Fibroblast of the conjunctiva (primary cell): ENCODE measurements at regions not wholly inside any gene's neighbourhood (a gene's known extent, or its start where the extent isn't known, plus 50 kb on each side); places are given as distances from the start of the nearest gene placed in this dataset.
"Not testable (repeated sequence)": the region's sequence is repeated elsewhere in the genome, so short reads cannot be mapped to it uniquely, and the experiment has no call there.

Experiments used
- DNase-seq: peaks from one replicate; pipeline ENCODE4 v3.0.0-alpha.2; 2010; ENCODE audit warnings: low read depth

DNA sequence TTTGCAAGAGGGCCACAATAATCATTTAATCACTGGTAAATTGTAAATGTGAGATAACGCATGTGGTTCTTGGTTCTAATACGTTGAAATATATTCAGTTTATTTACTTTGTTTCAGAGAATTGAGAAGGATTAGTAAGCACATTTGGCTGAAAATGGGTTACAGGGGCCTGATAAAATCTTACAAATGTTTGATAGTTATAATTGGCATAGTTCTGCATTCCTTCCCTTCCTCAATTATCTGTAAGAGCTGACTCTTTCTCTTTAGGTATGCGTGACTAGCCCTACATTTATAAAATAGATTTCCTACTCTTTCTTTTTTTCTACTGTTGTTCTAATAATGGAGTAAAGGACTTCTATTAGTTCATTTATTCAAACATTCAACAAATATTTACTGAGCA is 685.2 kb downstream of the NUP35 start:
- no peak for DNase-seq

- DNase-seq, result no peak
These were observed 687.0 kb downstream of the NUP35 start for GRCh38 chr2:183811281-183811680.

DNA sequence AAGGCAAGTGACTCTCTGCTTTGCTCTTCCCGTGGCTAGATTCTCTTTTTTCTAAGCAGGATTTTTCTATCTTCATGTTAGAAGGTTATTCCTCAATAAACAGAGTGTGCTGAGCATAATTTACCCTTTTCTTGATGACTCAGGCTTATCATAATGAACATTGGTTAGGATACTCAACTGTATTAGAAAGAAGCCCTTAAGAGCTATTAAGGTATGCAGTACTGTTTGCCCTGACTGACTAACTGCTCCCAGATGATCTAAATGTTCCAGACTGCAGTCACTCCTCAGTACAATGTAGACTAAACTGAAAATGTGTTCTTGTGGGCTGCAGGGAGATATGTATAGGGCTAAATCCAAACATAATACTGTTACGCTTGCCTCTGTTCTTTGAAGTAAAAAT is 687.8 kb downstream of the NUP35 start:
- no peak for DNase-seq

- no peak for DNase-seq
These were observed 701.5 kb downstream of the NUP35 start for GRCh38 chr2:183825710-183826109.

DNA sequence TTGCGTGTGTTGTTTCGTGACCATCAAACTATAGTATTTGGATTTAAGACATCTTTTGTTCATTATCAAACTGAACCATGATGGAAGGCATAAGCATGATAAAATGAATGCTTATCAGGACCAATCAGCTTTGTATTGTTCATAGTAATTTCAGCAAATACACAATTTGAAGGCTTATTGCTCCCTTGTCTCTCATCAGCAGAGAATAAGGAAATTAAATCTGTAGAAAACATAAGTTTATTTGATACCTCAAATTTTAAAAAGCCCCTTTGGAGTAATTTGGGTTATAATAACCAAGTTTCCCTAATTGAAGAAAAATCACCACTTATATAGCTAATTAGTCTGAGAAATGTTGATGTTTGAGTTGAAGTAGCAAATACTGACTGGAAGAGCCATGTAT is 705.7 kb downstream of the NUP35 start:
- no peak for DNase-seq

- DNase-seq, result no peak
These were observed 712.9 kb downstream of the NUP35 start for GRCh38 chr2:183837157-183837556.

- no peak for DNase-seq
These were observed 714.1 kb downstream of the NUP35 start for GRCh38 chr2:183838295-183838694.

DNA sequence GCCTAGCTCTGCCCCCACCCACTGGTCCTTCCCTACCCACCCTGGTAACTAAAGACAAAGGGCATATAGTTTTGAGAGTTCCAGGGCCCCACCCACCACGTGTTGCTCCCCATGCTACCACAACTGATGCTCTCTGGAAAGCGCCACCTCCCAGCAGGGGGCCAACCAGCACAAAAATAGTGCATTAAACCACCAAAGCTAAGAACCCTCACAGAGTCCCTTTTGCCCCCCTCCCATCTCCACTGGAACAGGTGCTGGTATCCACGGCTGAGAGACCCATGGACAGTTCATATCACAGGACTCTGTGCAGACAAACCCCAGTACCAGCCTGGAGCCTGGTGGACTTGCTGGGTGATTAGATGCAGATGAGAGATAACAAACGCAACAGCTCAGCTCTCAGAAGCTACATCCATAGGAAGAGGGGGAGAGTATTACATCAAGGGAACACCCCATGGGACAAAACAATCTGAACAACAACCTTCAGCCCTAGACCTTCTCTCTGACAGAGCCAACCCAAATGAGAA is 715.9 kb downstream of the NUP35 start:
- no peak for DNase-seq

GRCh38 chr2:183849826-183850225 is 725.6 kb downstream of the NUP35 start:
- DNase-seq, result not testable (repeated sequence)

GRCh38 chr2:183859129-183859528 is 734.9 kb downstream of the NUP35 start:
- no peak for DNase-seq

DNA sequence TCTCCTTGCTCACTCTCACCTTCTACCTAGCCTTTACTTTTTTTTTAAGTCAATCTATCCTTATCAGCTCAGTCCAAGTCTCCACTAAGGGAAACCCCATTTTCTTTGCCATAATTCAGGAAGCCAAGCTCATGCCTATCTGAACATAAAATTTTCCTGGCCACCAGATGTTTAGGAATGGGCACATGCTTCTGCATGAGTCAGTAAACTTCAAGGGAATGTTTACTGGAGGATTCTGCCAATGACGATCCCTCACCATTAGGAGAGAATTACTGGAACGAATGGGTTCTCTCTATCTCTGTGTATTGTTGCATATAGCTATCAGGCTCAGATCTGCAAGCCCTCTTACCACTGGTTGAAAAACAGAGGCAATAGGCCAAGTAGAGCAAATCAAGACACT is 731.7 kb upstream of the ZNF804A start:
- no peak for DNase-seq

- DNase-seq, result no peak
These were observed 731.1 kb upstream of the ZNF804A start for GRCh38 chr2:183867206-183867605.

GRCh38 chr2:183868153-183868552 is 730.2 kb upstream of the ZNF804A start:
- DNase-seq, result no peak

GRCh38 chr2:183868707-183869106 is 729.6 kb upstream of the ZNF804A start:
- DNase-seq, result no peak

DNA sequence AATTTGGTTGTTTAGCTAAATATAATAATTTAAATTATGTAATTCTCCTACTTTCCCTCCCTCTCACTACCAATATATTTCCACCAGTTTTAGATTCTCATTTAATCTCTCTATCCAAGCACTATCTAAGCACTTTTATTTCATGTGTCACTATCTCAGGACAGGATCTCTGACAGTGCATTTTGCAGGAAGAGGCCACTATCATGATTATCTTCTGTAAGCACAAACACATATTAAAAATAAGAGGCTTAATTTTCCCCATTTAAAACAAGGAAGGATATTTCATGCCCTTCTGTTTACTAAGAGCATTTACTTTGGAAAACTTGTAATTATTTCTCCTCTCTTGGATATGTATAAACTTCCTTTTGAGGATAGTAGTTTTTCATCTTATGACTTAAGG is 726.2 kb upstream of the ZNF804A start:
- DNase-seq, result no peak

- no peak for DNase-seq
These were observed 716.4 kb upstream of the ZNF804A start for GRCh38 chr2:183881978-183882377.

- DNase-seq, result no peak
These were observed 705.9 kb upstream of the ZNF804A start for GRCh38 chr2:183892315-183892941.

GRCh38 chr2:183898641-183899040 is 699.7 kb upstream of the ZNF804A start:
- no peak for DNase-seq

DNA sequence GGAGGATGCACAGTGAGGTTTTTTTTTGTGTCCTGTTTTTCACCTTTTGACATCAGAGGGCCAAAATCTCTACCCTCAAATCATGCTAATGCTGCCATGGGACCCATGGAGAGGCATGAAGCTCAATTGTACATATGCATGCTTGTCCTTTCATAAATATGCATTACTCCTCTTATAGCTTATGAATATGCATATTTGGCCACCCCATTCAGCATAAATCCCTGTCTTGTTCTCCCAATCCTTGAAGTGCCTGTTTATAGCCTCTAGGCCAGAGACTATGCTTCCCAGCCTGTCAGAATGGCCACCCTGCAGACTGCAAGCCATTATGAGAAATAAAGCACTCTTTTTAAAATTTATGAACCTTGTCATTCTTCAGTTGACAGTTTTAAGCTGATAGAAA is 696.4 kb upstream of the ZNF804A start:
- no peak for DNase-seq

DNA sequence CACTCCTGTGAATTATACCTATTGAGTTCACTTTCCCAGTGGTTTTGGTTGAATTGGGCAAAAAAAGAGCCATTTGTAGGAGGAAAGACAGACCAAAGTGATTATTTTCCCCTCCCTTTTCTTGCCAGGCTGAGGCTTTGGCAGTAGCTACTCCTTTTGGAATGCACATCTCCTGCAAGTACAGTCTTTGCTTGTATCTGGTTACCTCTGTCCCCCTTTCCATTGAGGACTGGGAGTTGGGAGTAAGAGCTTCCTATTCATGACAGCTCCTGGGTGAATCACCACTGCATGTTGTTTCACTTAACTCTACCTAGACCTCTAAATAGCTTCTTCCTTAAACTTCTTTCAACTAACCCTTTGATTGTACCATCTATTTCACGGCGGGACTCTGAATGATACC is 695.3 kb upstream of the ZNF804A start:
- no peak for DNase-seq

DNA sequence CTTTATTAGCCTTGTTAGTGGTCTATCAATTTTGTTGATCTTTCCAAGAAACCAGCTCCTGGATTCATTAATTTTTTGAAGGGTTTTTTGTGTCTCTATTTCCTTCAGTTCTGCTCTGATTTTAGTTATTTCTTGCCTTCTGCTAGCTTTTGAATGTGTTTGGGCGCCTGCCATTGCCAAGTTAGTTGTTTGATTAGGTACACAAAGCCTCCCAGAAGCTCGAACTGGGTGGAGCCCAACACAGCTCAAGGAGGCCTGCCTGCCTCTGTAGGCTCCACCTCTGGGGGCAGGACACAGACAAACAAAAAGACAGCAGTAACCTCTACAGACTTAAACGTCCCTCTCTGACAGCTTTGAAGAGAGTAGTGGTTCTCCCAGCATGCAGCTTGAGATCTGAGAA is 682.3 kb upstream of the ZNF804A start:
- not testable (repeated sequence) for DNase-seq

DNA sequence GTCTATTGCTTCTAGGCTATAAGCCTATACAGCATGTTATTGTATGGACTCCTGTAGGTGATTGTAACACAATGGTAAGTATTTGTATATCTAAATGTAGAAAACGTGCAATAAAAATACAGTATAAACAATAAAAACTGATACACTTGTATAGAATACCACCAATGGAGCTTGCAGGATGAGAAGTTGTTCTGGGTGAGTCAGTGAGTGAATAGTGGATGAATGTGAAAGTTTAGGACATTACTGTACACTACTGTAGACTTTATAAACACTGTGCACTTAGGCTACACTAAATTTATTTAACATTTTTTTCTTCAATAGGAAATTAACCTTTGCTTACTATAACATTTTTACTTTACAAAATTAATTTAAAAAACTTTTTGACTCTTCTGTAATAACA is 679.2 kb upstream of the ZNF804A start:
- DNase-seq, result no peak

DNA sequence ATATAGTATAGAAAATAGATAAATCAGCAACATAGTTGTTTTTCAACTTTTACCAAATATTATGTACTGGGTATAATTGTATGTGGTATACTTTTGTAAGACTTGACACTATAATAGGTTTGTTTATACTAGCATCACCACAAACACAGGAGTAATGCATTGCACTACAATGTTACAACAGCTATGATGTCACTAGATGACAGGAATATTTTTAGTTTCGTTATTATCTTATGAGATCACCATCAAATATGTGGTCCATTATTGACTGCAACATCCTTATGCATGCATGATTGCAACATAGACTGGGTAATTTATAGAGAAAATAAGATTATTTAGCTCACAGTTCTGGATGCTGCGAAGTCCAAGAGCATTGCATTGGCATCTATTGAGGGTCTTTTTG is 678.4 kb upstream of the ZNF804A start:
- no peak for DNase-seq

GRCh38 chr2:183925281-183925680 is 673.0 kb upstream of the ZNF804A start:
- DNase-seq, result no peak
